ENCODE measurements at regions not wholly inside any gene's neighbourhood (a gene's known extent, or its start where the extent isn't known, plus 50 kb on each side); places are given as distances from the start of the nearest gene placed in this dataset.

DNA sequence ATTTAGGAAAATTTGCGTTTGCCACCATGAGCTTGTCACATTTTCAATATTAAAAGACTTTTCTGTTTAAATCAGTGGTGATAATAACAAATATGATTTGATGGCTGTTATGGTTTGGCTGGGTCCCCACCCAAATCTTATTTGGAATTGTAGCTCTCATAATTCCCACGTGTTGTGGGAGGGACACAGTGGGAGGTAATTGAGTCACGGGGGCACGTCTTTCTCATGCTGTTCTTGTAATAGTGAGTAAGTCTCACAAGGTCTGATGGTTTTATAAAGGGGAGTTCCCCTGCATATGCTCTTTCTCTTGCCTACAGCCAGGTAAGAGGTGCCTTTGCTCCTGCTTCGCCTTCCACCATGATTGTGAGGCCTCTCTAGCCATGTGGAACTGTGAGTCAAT lies 83.4 kb upstream of the RGPD4 start:
- TF ChIP-seq, protein P1, sequence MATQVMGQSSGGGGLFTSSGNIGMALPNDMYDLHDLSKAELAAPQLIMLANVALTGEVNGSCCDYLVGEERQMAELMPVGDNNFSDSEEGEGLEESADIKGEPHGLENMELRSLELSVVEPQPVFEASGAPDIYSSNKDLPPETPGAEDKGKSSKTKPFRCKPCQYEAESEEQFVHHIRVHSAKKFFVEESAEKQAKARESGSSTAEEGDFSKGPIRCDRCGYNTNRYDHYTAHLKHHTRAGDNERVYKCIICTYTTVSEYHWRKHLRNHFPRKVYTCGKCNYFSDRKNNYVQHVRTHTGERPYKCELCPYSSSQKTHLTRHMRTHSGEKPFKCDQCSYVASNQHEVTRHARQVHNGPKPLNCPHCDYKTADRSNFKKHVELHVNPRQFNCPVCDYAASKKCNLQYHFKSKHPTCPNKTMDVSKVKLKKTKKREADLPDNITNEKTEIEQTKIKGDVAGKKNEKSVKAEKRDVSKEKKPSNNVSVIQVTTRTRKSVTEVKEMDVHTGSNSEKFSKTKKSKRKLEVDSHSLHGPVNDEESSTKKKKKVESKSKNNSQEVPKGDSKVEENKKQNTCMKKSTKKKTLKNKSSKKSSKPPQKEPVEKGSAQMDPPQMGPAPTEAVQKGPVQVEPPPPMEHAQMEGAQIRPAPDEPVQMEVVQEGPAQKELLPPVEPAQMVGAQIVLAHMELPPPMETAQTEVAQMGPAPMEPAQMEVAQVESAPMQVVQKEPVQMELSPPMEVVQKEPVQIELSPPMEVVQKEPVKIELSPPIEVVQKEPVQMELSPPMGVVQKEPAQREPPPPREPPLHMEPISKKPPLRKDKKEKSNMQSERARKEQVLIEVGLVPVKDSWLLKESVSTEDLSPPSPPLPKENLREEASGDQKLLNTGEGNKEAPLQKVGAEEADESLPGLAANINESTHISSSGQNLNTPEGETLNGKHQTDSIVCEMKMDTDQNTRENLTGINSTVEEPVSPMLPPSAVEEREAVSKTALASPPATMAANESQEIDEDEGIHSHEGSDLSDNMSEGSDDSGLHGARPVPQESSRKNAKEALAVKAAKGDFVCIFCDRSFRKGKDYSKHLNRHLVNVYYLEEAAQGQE (IDR thresholded peaks at IDR 0.05; ENCODE audit: insufficient read depth in 1 of 2, low read depth in 2 of 2, low read length in 2 of 2), result no peak
- TF ChIP-seq TAF1 (IDR thresholded peaks at IDR 0.05; ENCODE audit: borderline replicate concordance, insufficient read depth, low read length) (no peak), POLR2AphosphoS5 (IDR thresholded peaks at IDR 0.05; ENCODE audit: low read depth, low read length) (no peak), SIN3A (IDR thresholded peaks at IDR 0.05; ENCODE audit: borderline replicate concordance, insufficient read depth, low read length) (no peak)
